NT2/D1 (cell line): ENCODE measurements at regions not wholly inside any gene's neighbourhood (a gene's known extent, or its start where the extent isn't known, plus 50 kb on each side); places are given as distances from the start of the nearest gene placed in this dataset.

Experiments used
- SUZ12 ChIP-seq: IDR thresholded peaks from 2 replicates; pipeline ENCODE4 v1.6.1; 2011; ENCODE audit not compliant: insufficient read length, insufficient read depth; ENCODE audit errors: extremely low read depth
- YY1 ChIP-seq: IDR thresholded peaks from 2 replicates; pipeline ENCODE4 v1.6.1; 2011; ENCODE audit not compliant: insufficient read length, insufficient read depth
- ZNF274 ChIP-seq: IDR thresholded peaks from 2 replicates; pipeline ENCODE4 v1.6.1; 2011; ENCODE audit warnings: mild to moderate bottlenecking, low read depth, low read length

DNA sequence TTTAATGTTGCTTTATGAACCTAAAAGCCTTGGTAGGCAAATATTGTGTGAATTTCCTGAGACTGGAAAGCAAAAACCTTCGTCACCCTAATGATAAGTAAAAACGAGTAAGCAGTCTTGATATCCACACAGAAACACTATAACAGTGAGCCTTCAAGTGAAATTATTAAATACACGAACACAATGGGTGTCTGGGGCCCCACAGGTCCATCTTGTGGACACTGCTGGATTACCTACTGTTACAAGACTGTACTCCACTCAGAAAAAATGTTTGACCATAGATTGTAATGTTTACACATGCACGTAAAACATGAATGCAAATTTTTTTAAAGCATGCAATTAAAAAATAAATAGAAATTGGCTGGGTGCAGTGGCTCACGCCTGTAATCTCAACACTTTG, 466.9 kb downstream of the CD83 start:
- TF ChIP-seq YY1 (no peak), SUZ12 (no peak), ZNF274 (no peak)
